ENCODE measurements at regions not wholly inside any gene's neighbourhood (a gene's known extent, or its start where the extent isn't known, plus 50 kb on each side); places are given as distances from the start of the nearest gene placed in this dataset.

DNA sequence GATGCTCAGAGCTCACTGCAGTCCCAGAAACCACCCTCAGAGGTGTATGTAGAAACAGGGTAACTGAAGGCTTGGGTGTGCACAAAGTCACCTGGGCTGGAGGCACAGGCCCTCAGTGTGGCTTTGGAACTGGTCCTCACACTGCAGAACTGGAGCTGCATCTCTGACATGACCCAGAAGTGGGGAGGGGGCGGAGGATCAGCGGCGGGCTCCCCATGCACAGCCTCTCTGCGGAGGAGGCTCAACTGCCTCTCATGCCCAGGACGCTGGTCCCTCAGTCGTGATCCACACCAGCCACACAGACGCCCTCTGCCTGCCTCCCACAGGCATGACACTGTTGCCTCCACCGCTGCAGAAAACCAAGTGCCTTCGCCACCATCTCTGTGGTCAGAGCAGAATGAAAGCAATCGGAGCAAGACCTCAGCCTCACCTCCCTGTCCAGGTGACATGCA, 73.7 kb downstream of the TM2D3 start:
- ChIA-PET CTCF (interaction anchor here (0.7 to 0.8 kb wide), 2 partner anchors 61 to 82 kb away, joined by 3 to 4 read pairs; no protein-coding TSS in a partner anchor), POLR2A (no interaction called here)
- Mint-ChIP-seq H3K36me3 (peaks cover 5% of the 10 kb centered on the region; the same call in 1 of the 2 replicates), H3K4me3 (no peak overlapping the region), H3K4me1 (no peaks in the 10 kb centered on the region), H3K9me3 (peaks cover 20% of the 10 kb centered on the region), H3K27ac (no peak overlapping the region), H3K27me3 (ENCODE audit: low read depth) (peaks cover 8% of the 10 kb centered on the region)
- DNase-seq (ENCODE audit: low spot score) (peak; percentile 61), ATAC-seq (peak; percentile 95)
- TF ChIP-seq, protein P1, sequence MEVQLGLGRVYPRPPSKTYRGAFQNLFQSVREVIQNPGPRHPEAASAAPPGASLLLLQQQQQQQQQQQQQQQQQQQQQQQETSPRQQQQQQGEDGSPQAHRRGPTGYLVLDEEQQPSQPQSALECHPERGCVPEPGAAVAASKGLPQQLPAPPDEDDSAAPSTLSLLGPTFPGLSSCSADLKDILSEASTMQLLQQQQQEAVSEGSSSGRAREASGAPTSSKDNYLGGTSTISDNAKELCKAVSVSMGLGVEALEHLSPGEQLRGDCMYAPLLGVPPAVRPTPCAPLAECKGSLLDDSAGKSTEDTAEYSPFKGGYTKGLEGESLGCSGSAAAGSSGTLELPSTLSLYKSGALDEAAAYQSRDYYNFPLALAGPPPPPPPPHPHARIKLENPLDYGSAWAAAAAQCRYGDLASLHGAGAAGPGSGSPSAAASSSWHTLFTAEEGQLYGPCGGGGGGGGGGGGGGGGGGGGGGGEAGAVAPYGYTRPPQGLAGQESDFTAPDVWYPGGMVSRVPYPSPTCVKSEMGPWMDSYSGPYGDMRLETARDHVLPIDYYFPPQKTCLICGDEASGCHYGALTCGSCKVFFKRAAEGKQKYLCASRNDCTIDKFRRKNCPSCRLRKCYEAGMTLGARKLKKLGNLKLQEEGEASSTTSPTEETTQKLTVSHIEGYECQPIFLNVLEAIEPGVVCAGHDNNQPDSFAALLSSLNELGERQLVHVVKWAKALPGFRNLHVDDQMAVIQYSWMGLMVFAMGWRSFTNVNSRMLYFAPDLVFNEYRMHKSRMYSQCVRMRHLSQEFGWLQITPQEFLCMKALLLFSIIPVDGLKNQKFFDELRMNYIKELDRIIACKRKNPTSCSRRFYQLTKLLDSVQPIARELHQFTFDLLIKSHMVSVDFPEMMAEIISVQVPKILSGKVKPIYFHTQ (CRISPR knock-in tag; IDR thresholded peaks at IDR 0.05): no peak
- no peak for TF ChIP-seq KAT7 (CRISPR knock-in tag; IDR thresholded peaks at IDR 0.05; ENCODE audit: borderline replicate concordance)
- no peak for TF ChIP-seq GTF2I (CRISPR knock-in tag; conservative IDR thresholded peaks at IDR 0.05)
- no peak for TF ChIP-seq ZNF138 (CRISPR knock-in tag; conservative IDR thresholded peaks at IDR 0.05)
- TF ChIP-seq, protein P2, sequence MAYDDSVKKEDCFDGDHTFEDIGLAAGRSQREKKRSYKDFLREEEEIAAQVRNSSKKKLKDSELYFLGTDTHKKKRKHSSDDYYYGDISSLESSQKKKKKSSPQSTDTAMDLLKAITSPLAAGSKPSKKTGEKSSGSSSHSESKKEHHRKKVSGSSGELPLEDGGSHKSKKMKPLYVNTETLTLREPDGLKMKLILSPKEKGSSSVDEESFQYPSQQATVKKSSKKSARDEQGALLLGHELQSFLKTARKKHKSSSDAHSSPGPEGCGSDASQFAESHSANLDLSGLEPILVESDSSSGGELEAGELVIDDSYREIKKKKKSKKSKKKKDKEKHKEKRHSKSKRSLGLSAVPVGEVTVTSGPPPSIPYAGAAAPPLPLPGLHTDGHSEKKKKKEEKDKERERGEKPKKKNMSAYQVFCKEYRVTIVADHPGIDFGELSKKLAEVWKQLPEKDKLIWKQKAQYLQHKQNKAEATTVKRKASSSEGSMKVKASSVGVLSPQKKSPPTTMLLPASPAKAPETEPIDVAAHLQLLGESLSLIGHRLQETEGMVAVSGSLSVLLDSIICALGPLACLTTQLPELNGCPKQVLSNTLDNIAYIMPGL (CRISPR knock-in tag; IDR thresholded peaks at IDR 0.05): no peak
- TF ChIP-seq ZNF121 (CRISPR knock-in tag; IDR thresholded peaks at IDR 0.05): peak; percentile 97
- no peak for TF ChIP-seq GRHL2 (CRISPR knock-in tag; IDR thresholded peaks at IDR 0.05; ENCODE audit: insufficient replicate concordance, severe bottlenecking)
- no peak for TF ChIP-seq RELA (CRISPR knock-in tag; IDR thresholded peaks at IDR 0.05; ENCODE audit: borderline replicate concordance)
- no peak for TF ChIP-seq TCF7 (CRISPR knock-in tag; IDR thresholded peaks at IDR 0.05; ENCODE audit: low read depth)
- TF ChIP-seq TEAD1 (CRISPR knock-in tag; IDR thresholded peaks at IDR 0.05): no peak
- TF ChIP-seq ZBTB21 (CRISPR knock-in tag; IDR thresholded peaks at IDR 0.05; ENCODE audit: borderline replicate concordance): no peak
- TF ChIP-seq, protein P3, sequence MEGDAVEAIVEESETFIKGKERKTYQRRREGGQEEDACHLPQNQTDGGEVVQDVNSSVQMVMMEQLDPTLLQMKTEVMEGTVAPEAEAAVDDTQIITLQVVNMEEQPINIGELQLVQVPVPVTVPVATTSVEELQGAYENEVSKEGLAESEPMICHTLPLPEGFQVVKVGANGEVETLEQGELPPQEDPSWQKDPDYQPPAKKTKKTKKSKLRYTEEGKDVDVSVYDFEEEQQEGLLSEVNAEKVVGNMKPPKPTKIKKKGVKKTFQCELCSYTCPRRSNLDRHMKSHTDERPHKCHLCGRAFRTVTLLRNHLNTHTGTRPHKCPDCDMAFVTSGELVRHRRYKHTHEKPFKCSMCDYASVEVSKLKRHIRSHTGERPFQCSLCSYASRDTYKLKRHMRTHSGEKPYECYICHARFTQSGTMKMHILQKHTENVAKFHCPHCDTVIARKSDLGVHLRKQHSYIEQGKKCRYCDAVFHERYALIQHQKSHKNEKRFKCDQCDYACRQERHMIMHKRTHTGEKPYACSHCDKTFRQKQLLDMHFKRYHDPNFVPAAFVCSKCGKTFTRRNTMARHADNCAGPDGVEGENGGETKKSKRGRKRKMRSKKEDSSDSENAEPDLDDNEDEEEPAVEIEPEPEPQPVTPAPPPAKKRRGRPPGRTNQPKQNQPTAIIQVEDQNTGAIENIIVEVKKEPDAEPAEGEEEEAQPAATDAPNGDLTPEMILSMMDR (IDR thresholded peaks at IDR 0.05): 0 out of 2 replicates have a peak, but pooled peaks have one; percentile 22
- no peak for TF ChIP-seq MYBL2 (CRISPR knock-in tag; IDR thresholded peaks at IDR 0.05)
- no peak for TF ChIP-seq EMX1 (CRISPR knock-in tag; IDR thresholded peaks at IDR 0.05)
- TF ChIP-seq ZNF263 (CRISPR knock-in tag; IDR thresholded peaks at IDR 0.05; ENCODE audit: low read depth): no peak
- TF ChIP-seq NFATC4 (CRISPR knock-in tag; IDR thresholded peaks at IDR 0.05): no peak

DNA sequence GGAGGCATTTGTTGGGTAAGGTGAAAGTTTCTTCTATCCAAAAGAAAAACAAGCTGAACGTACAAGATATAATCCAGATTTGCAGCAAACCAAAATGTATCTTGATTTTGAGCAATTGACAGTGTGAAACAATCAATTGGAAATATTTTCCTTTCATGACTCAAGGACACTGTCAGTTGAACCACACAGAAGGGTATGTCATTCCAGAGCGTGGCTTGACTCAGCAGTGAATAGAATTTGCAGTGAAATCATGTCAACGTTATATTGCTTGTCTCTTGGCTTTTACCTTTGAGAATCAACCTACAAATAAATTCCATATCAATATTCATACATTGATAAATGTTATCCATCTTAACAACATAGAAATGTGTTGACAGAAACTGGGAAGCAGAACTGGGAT, 78.2 kb downstream of the TM2D3 start:
- CTCF ChIA-PET: no interaction called here

More for the DNA sequence above, 78.2 kb downstream of the TM2D3 start:
- no peak for DNase-seq (ENCODE audit: low spot score)
- ATAC-seq: no peak
- POLR2A ChIA-PET: no interaction called here
- Mint-ChIP-seq H3K27ac (no peak overlapping the region), H3K4me1 (no peaks in the 10 kb centered on the region), H3K27me3 (ENCODE audit: low read depth) (peaks cover 7% of the 10 kb centered on the region), H3K9me3 (peaks cover 11% of the 10 kb centered on the region), H3K36me3 (peaks cover 5% of the 10 kb centered on the region; the same call in 1 of the 2 replicates), H3K4me3 (no peak overlapping the region)
- TF ChIP-seq, protein P4, sequence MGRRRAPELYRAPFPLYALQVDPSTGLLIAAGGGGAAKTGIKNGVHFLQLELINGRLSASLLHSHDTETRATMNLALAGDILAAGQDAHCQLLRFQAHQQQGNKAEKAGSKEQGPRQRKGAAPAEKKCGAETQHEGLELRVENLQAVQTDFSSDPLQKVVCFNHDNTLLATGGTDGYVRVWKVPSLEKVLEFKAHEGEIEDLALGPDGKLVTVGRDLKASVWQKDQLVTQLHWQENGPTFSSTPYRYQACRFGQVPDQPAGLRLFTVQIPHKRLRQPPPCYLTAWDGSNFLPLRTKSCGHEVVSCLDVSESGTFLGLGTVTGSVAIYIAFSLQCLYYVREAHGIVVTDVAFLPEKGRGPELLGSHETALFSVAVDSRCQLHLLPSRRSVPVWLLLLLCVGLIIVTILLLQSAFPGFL (CRISPR knock-in tag; IDR thresholded peaks at IDR 0.05; ENCODE audit: borderline replicate concordance): no peak
- TF ChIP-seq CREB1 (CRISPR knock-in tag; IDR thresholded peaks at IDR 0.05) (no peak), TP53 (CRISPR knock-in tag; IDR thresholded peaks at IDR 0.05) (no peak), TEAD4 (CRISPR knock-in tag; IDR thresholded peaks at IDR 0.05) (no peak), ZNF416 (CRISPR knock-in tag; IDR thresholded peaks at IDR 0.05) (no peak), NR3C1 (CRISPR knock-in tag; conservative IDR thresholded peaks at IDR 0.05; ENCODE audit: low read depth) (no peak)
